ENCODE measurements at regions not wholly inside any gene's neighbourhood (a gene's known extent, or its start where the extent isn't known, plus 50 kb on each side); places are given as distances from the start of the nearest gene placed in this dataset.

DNA sequence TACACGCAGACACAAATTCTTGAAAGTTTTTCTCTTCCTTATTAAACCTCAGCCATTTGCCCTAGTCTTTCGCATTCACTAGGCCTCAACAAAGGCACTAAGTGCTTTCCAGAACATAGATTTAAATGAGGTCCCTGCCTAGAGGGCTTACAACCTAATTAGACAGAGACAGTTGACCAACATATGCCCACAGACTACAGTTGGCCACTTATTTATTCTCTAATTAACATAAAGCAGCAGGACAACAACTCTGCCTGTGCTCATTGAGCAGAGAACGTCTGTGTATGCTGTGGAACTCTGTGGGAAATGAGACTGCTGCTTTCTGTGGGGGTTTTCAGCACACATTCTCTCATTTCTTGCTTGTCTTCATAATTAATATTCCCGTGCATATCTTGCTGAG, 303.0 kb upstream of the TACR3 start:
- no TSS peak for BruUV-seq (replicated peaks)
- POLR2A ChIA-PET: no interaction called here
- no peaks in the 10 kb centered on the region for H3K4me1 ChIP-seq (replicated peaks in 1 of 2; ENCODE audit: control insufficient read depth in 2 of 2, insufficient read depth in 2 of 2, low read length in 2 of 2)
- no peak for ATAC-seq
- no peak overlapping the region for H3K27ac ChIP-seq (ENCODE audit: extremely low read depth, low read depth, low read length)
- H3K9me1 ChIP-seq (ENCODE audit: control insufficient read depth, insufficient read depth, low read length): no peaks in the 10 kb centered on the region
- 4% methylated on average over 4 of the region's 4 CpGs for WGBS (ENCODE audit: insufficient coverage, low coverage, missing lambda C conversion rate)
- FAIRE-seq: no peak
- no peak overlapping the region for H3K4me2 ChIP-seq (ENCODE audit: insufficient read depth, low read length)
- H3K9me3 ChIP-seq (replicated peaks; ENCODE audit: control insufficient read depth, insufficient read depth, low read depth, low read length): no peaks in the 10 kb centered on the region
- in situ Hi-C loops (cut with MboI): no loop called here
- CTCF ChIA-PET (ENCODE audit: low intra/inter-chr PET ratio): no interaction called here
- intact Hi-C loops (cut with micrococcal nuclease): no loop called here
- H3K79me2 ChIP-seq (ENCODE audit: control insufficient read depth, insufficient read depth, low read length): no peaks in the 10 kb centered on the region
- no peak overlapping the region for H2AFZ ChIP-seq (ENCODE audit: low read depth, low read length)
- no peak overlapping the region for H3K4me3 ChIP-seq
- H3K36me3 ChIP-seq (ENCODE audit: control insufficient read depth, insufficient read depth, low read length): no peaks in the 10 kb centered on the region
- no peak for DNase-seq (ENCODE audit: extremely low read depth in 1 of 4, low spot score in 3 of 4)
- no peak overlapping the region for H3K9ac ChIP-seq (ENCODE audit: insufficient read depth in 1 of 2, low read depth in 2 of 2, low read length in 2 of 2)
- no peaks in the 10 kb centered on the region for H4K20me1 ChIP-seq (replicated peaks; ENCODE audit: control insufficient read depth, insufficient read depth, low read length)
- H3K27me3 ChIP-seq (ENCODE audit: control insufficient read depth in 2 of 2, insufficient read depth in 2 of 2, low read length in 2 of 2): no peaks in the 10 kb centered on the region
- TF ChIP-seq PTRF (tag; IDR thresholded peaks at IDR 0.05): no peak
- TF ChIP-seq GABPB1 (CRISPR knock-in tag; IDR thresholded peaks at IDR 0.05): no peak
- TF ChIP-seq PHTF2 (CRISPR knock-in tag; IDR thresholded peaks at IDR 0.05): no peak
- TF ChIP-seq, protein P1, sequence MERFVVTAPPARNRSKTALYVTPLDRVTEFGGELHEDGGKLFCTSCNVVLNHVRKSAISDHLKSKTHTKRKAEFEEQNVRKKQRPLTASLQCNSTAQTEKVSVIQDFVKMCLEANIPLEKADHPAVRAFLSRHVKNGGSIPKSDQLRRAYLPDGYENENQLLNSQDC (CRISPR knock-in tag; IDR thresholded peaks at IDR 0.05): no peak
- TF ChIP-seq, protein P2, sequence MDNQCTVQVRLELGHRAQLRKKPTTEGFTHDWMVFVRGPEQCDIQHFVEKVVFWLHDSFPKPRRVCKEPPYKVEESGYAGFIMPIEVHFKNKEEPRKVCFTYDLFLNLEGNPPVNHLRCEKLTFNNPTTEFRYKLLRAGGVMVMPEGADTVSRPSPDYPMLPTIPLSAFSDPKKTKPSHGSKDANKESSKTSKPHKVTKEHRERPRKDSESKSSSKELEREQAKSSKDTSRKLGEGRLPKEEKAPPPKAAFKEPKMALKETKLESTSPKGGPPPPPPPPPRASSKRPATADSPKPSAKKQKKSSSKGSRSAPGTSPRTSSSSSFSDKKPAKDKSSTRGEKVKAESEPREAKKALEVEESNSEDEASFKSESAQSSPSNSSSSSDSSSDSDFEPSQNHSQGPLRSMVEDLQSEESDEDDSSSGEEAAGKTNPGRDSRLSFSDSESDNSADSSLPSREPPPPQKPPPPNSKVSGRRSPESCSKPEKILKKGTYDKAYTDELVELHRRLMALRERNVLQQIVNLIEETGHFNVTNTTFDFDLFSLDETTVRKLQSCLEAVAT (IDR thresholded peaks at IDR 0.05): no peak
- TF ChIP-seq, protein P3, sequence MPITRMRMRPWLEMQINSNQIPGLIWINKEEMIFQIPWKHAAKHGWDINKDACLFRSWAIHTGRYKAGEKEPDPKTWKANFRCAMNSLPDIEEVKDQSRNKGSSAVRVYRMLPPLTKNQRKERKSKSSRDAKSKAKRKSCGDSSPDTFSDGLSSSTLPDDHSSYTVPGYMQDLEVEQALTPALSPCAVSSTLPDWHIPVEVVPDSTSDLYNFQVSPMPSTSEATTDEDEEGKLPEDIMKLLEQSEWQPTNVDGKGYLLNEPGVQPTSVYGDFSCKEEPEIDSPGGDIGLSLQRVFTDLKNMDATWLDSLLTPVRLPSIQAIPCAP (CRISPR knock-in tag; IDR thresholded peaks at IDR 0.05; ENCODE audit: borderline replicate concordance): no peak
- TF ChIP-seq, protein P4, sequence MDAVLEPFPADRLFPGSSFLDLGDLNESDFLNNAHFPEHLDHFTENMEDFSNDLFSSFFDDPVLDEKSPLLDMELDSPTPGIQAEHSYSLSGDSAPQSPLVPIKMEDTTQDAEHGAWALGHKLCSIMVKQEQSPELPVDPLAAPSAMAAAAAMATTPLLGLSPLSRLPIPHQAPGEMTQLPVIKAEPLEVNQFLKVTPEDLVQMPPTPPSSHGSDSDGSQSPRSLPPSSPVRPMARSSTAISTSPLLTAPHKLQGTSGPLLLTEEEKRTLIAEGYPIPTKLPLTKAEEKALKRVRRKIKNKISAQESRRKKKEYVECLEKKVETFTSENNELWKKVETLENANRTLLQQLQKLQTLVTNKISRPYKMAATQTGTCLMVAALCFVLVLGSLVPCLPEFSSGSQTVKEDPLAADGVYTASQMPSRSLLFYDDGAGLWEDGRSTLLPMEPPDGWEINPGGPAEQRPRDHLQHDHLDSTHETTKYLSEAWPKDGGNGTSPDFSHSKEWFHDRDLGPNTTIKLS (IDR thresholded peaks at IDR 0.05; ENCODE audit: borderline replicate concordance, low read depth): no peak
- TF ChIP-seq IRF2 (CRISPR knock-in tag; IDR thresholded peaks at IDR 0.05): no peak
- TF ChIP-seq, protein P5, sequence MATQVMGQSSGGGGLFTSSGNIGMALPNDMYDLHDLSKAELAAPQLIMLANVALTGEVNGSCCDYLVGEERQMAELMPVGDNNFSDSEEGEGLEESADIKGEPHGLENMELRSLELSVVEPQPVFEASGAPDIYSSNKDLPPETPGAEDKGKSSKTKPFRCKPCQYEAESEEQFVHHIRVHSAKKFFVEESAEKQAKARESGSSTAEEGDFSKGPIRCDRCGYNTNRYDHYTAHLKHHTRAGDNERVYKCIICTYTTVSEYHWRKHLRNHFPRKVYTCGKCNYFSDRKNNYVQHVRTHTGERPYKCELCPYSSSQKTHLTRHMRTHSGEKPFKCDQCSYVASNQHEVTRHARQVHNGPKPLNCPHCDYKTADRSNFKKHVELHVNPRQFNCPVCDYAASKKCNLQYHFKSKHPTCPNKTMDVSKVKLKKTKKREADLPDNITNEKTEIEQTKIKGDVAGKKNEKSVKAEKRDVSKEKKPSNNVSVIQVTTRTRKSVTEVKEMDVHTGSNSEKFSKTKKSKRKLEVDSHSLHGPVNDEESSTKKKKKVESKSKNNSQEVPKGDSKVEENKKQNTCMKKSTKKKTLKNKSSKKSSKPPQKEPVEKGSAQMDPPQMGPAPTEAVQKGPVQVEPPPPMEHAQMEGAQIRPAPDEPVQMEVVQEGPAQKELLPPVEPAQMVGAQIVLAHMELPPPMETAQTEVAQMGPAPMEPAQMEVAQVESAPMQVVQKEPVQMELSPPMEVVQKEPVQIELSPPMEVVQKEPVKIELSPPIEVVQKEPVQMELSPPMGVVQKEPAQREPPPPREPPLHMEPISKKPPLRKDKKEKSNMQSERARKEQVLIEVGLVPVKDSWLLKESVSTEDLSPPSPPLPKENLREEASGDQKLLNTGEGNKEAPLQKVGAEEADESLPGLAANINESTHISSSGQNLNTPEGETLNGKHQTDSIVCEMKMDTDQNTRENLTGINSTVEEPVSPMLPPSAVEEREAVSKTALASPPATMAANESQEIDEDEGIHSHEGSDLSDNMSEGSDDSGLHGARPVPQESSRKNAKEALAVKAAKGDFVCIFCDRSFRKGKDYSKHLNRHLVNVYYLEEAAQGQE (IDR thresholded peaks at IDR 0.05; ENCODE audit: borderline replicate concordance): no peak
- TF ChIP-seq, protein P5 (CRISPR knock-in tag; IDR thresholded peaks at IDR 0.05; ENCODE audit: low read depth): no peak
- no peak for TF ChIP-seq FOXA1 (IDR thresholded peaks at IDR 0.05; ENCODE audit: borderline replicate concordance)
- TF ChIP-seq ZNF57 (CRISPR knock-in tag; IDR thresholded peaks at IDR 0.05): no peak
